SK-N-MC (cell line): ENCODE measurements at regions not wholly inside any gene's neighbourhood (a gene's known extent, or its start where the extent isn't known, plus 50 kb on each side); places are given as distances from the start of the nearest gene placed in this dataset.

Experiments
- EZH2 ChIP-seq: fragments of 200-600 bp; sonication (generic); IDR thresholded peaks from one replicate; pipeline ENCODE4 v1.6.1; 2017; ENCODE audit warnings: antibody characterized with exemption
- POLR2AphosphoS5 ChIP-seq: IDR thresholded peaks from 2 replicates; pipeline ENCODE4 v1.6.1; 2012; ENCODE audit warnings: mild to moderate bottlenecking, low read depth, low read length, borderline replicate concordance

- TF ChIP-seq POLR2AphosphoS5, result no peak
- no peak for TF ChIP-seq EZH2
These were observed 260.8 kb upstream of the PSMD7 start for GRCh38 chr16:74035816-74036215.
